Thymus (tissue), 11 donors: ENCODE measurements at regions not wholly inside any gene's neighbourhood (a gene's known extent, or its start where the extent isn't known, plus 50 kb on each side); places are given as distances from the start of the nearest gene placed in this dataset.

Experiments
- DNase-seq, 9 donors: peaks; one replicate each; pipeline ENCODE4 v3.0.0-alpha.2; 2013; ENCODE audit warnings: low spot score in 9 of 9, low read depth in 6 of 9, missing footprints in 1 of 9
- H3K27ac ChIP-seq, 2 donors: one replicate each; pipeline ENCODE4 v1.5.1; 2013; ENCODE audit warnings: control low read depth in 1 of 2, low read depth in 1 of 2, low read length in 1 of 2, mild to moderate bottlenecking in 1 of 2, moderate library complexity in 1 of 2
- H3K27me3 ChIP-seq, 2 donors: one replicate each; pipeline ENCODE4 v1.5.1; 2013; ENCODE audit warnings: low read length in 1 of 2; ENCODE audit not compliant: control insufficient read depth in 2 of 2, insufficient read depth in 1 of 2
- H3K36me3 ChIP-seq, 2 donors: one replicate each; pipeline ENCODE4 v1.5.1; 2013; ENCODE audit warnings: low read length in 1 of 2, mild to moderate bottlenecking in 1 of 2, moderate library complexity in 1 of 2; ENCODE audit not compliant: control insufficient read depth in 2 of 2, insufficient read depth in 2 of 2
- H3K4me1 ChIP-seq, 2 donors: one replicate each; pipeline ENCODE4 v1.5.1; 2013; ENCODE audit warnings: low read length in 2 of 2; ENCODE audit not compliant: control insufficient read depth in 2 of 2, insufficient read depth in 2 of 2
- H3K4me3 ChIP-seq, 2 donors: one replicate each; pipeline ENCODE4 v1.5.1; 2013; ENCODE audit warnings: low read length in 2 of 2, control low read depth in 1 of 2, mild to moderate bottlenecking in 1 of 2
- H3K9me3 ChIP-seq, 2 donors: one replicate each; pipeline ENCODE4 v1.5.1; 2013; ENCODE audit warnings: low read length in 1 of 2, mild to moderate bottlenecking in 1 of 2; ENCODE audit not compliant: control insufficient read depth in 2 of 2, insufficient read depth in 1 of 2
- WGBS: extraction: QIAGEN DNeasy Blood & Tissue Kit; methylation state at CpG from one replicate; pipeline ENCODE4 v1.1.7; 2013; 5-methylcytosine and 5-hydroxymethylcytosine counted together
- donor health status: healthy.

DNA sequence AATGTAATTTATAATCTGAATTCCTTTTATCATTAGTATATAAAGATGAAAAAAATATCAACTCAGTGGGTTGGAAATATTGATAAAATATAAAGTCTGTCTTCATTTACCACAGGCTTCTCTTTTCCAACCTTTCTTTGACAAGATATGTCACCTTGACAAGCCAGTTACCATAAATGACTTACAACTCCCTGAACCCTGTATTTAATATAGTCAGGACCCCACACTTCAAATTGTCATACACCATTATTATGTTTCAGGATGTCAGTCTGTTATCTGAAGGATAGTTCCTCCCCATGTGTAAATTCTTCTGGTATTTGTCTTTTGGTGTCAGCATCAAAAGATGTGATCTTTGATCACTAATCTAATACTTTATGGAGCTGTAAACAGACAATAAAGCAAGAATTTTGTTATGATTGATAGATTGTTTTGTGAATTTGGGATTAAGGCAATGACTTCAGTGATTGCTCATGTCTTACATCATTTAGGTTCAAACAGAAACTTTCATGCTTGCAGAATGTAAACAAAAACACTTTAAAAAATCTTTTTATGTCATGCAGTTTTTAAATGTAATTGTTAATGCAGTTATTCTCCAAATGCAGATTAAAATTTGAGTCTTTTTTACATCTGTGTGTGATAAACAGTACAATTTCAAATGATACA is 503.5 kb upstream of the BCHE start:
- no peak for DNase-seq
- Histone ChIP-seq H3K4me1 (no peaks in the 10 kb centered on the region), H3K27ac (no peak overlapping the region), H3K9me3 (peaks cover 0 to 7% of the 10 kb centered on the region in 2 donors), H3K36me3 (no peaks in the 10 kb centered on the region), H3K27me3 (no peaks in the 10 kb centered on the region), H3K4me3 (no peak overlapping the region)

DNA sequence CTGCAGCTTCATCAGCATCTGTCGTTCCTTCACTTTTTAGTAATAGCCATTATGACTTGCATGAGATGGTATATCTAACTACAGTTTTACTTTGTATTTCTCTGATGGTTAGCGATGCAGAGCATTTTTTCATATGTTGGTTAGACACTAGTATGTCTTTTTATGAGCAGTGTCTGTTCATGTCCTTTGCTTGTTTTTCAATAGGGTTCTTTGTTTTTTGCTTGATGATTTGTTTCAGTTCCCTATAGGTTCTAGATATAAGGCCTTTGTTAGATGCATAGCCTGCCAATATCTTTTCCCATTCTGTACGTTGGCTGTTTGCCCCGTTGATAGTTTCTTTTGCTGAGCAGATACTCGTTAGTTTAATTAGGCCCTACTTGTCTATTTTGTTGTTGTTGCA is 487.2 kb upstream of the BCHE start:
- no peak overlapping the region for H3K4me3 ChIP-seq
- H3K36me3 ChIP-seq = no peaks in the 10 kb centered on the region
- H3K4me1 ChIP-seq = no peaks in the 10 kb centered on the region
- DNase-seq = no peak
- H3K9me3 ChIP-seq = no peaks in the 10 kb centered on the region
- no peak overlapping the region for H3K27ac ChIP-seq
- no peaks in the 10 kb centered on the region for H3K27me3 ChIP-seq
- WGBS = 95% methylated on average over 5 of the region's 5 CpGs

GRCh38 chr3:166322391-166322790 is 485.2 kb upstream of the BCHE start:
- Histone ChIP-seq H3K27ac (no peak overlapping the region), H3K9me3 (no peaks in the 10 kb centered on the region), H3K4me1 (no peaks in the 10 kb centered on the region), H3K27me3 (no peaks in the 10 kb centered on the region), H3K4me3 (no peak overlapping the region), H3K36me3 (no peaks in the 10 kb centered on the region)
- WGBS = 94% methylated on average over 1 of the region's 1 CpG
- DNase-seq = no peak

DNA sequence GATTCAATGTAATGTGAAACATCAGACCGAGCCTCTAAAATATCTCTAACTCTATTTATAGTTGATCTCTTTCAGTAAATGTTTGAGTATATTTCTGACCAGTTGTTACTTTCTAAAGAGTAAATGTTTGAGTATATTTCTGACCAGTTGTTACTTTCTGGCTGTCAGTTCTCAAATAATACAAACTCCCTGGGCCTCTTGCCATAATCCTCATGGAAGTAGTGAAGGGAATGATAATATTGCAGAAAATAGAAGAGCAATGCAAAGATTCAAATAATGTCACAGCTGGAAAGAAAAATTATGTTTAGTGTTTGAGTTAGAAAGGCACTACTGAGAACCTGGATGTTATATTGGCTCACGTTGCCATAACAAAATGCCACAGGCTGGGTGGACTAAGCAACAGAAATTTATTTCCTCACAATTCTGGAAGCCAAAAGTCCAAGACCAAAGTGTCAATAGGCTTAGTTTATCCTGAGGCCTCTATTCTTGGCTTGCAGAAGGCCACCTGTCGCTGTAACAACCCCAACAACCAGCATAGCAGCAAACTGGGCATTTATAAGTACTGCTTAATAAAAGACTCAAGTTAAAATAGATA is 470.6 kb upstream of the BCHE start:
- no peak overlapping the region for H3K27ac ChIP-seq
- no peak for DNase-seq
- no peaks in the 10 kb centered on the region for H3K27me3 ChIP-seq
- H3K4me1 ChIP-seq = no peaks in the 10 kb centered on the region
- no peaks in the 10 kb centered on the region for H3K36me3 ChIP-seq
- H3K4me3 ChIP-seq = no peak overlapping the region
- no peaks in the 10 kb centered on the region for H3K9me3 ChIP-seq
- 92% methylated on average over 3 of the region's 3 CpGs for WGBS

GRCh38 chr3:166304584-166304983 is 467.4 kb upstream of the BCHE start:
- Histone ChIP-seq H3K4me1 (no peaks in the 10 kb centered on the region), H3K9me3 (no peaks in the 10 kb centered on the region), H3K36me3 (no peaks in the 10 kb centered on the region), H3K27ac (no peak overlapping the region), H3K4me3 (no peak overlapping the region), H3K27me3 (no peaks in the 10 kb centered on the region)
- no peak for DNase-seq
- 87% methylated on average over 4 of the region's 4 CpGs for WGBS

GRCh38 chr3:166303681-166304080 is 466.5 kb upstream of the BCHE start:
- H3K36me3 ChIP-seq = no peaks in the 10 kb centered on the region
- H3K4me3 ChIP-seq = no peak overlapping the region
- H3K4me1 ChIP-seq = no peaks in the 10 kb centered on the region
- no peak overlapping the region for H3K27ac ChIP-seq
- H3K27me3 ChIP-seq = no peaks in the 10 kb centered on the region
- no peaks in the 10 kb centered on the region for H3K9me3 ChIP-seq
- DNase-seq = no peak

GRCh38 chr3:166302331-166302730 is 465.1 kb upstream of the BCHE start:
- Histone ChIP-seq H3K9me3 (no peaks in the 10 kb centered on the region), H3K4me3 (no peak overlapping the region), H3K36me3 (no peaks in the 10 kb centered on the region), H3K4me1 (no peaks in the 10 kb centered on the region), H3K27ac (no peak overlapping the region), H3K27me3 (no peaks in the 10 kb centered on the region)
- WGBS = 93% methylated on average over 2 of the region's 2 CpGs
- no peak for DNase-seq

DNA sequence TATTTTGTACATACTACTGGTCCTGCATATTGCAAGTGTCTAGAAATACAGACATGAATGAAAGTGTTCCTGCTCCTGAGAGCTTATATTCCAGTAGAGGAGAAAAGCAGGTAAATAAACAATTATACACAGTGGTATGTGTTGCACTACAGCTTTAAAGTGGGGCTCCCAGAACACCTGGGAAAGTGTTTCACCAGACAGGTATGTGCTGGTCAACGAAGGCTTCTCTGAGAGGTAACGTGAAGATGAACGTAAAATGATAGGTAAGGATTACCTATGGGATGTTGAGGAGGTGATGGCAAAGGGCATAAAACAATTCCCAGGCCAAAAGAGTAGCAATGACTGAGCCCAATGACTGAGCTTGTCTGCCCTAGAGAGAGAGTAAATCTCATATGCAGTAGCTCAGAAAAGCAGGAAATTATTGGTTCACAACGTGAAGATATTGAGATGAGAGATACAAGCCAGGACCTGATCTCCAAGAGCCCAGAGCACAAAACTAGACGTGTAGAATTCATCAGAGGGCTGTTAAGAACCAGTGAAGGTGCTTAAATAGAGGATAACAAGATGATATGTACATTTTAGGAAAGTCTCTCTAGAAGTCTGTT is 459.1 kb upstream of the BCHE start:
- Histone ChIP-seq H3K27ac (no peak overlapping the region), H3K36me3 (no peaks in the 10 kb centered on the region), H3K9me3 (no peaks in the 10 kb centered on the region), H3K4me1 (no peaks in the 10 kb centered on the region), H3K27me3 (no peaks in the 10 kb centered on the region), H3K4me3 (no peak overlapping the region)
- no peak for DNase-seq
- whole genome bisulfite sequencing = 75% methylated on average over 5 of the region's 5 CpGs

- H3K27me3 ChIP-seq = no peaks in the 10 kb centered on the region
- H3K9me3 ChIP-seq = no peaks in the 10 kb centered on the region
- no peaks in the 10 kb centered on the region for H3K4me1 ChIP-seq
- no peaks in the 10 kb centered on the region for H3K36me3 ChIP-seq
- H3K4me3 ChIP-seq = no peak overlapping the region
- 93% methylated on average over 5 of the region's 5 CpGs for WGBS
- no peak overlapping the region for H3K27ac ChIP-seq
- DNase-seq = no peak
Observed at GRCh38 chr3:166291186-166291955, 454.1 kb upstream of the BCHE start.
